Loucy (cell line): ENCODE measurements at regions not wholly inside any gene's neighbourhood (a gene's known extent, or its start where the extent isn't known, plus 50 kb on each side); places are given as distances from the start of the nearest gene placed in this dataset.

Experiments used
- H2AFZ ChIP-seq: fragments of 200-600 bp; sonication (generic); 2 replicates; pipeline ENCODE4 v1.6.0; 2016; ENCODE audit warnings: antibody characterized with exemption, mild to moderate bottlenecking, low read length, moderate library complexity
- H3F3A ChIP-seq: fragments of 200-600 bp; 2 replicates; pipeline ENCODE4 v1.6.0; 2016; ENCODE audit warnings: antibody characterized with exemption, low read depth, mild to moderate bottlenecking
- H3K27me3 ChIP-seq: fragments of 200-600 bp; sonication (generic); 2 replicates; pipeline ENCODE4 v1.6.1; 2014; ENCODE audit warnings: low read length, mild to moderate bottlenecking; ENCODE audit not compliant: insufficient read depth, poor library complexity, severe bottlenecking
- H3K36me3 ChIP-seq: fragments of 200-600 bp; sonication (generic); 2 replicates; pipeline ENCODE4 v1.6.1; 2016; ENCODE audit warnings: low read length; ENCODE audit not compliant: insufficient read depth
- H3K4me1 ChIP-seq: fragments of 200-600 bp; sonication (generic); 2 replicates; pipeline ENCODE4 v1.5.1; 2014; ENCODE audit warnings: low read length, mild to moderate bottlenecking; ENCODE audit not compliant: insufficient read depth, poor library complexity, severe bottlenecking
- H3K4me2 ChIP-seq: fragments of 200-600 bp; sonication (generic); 2 replicates; pipeline ENCODE4 v1.6.0; 2014; ENCODE audit warnings: antibody characterized with exemption, low read length, low read depth, mild to moderate bottlenecking; ENCODE audit not compliant: poor library complexity, severe bottlenecking
- H3K4me3 ChIP-seq: fragments of 200-600 bp; sonication (generic); 2 replicates; pipeline ENCODE4 v1.5.1; 2014; ENCODE audit warnings: low read length, mild to moderate bottlenecking, mixed read lengths; ENCODE audit not compliant: poor library complexity, severe bottlenecking
- H3K79me2 ChIP-seq: fragments of 200-600 bp; sonication (generic); 2 replicates; pipeline ENCODE4 v1.6.1; 2014; ENCODE audit warnings: low read length; ENCODE audit not compliant: insufficient read depth
- H3K9ac ChIP-seq: fragments of 200-600 bp; sonication (generic); 2 replicates; pipeline ENCODE4 v1.6.0; 2014; ENCODE audit warnings: mild to moderate bottlenecking, low read depth, low read length, moderate library complexity; ENCODE audit not compliant: poor library complexity, severe bottlenecking
- H3K9me2 ChIP-seq: fragments of 200-600 bp; sonication (generic); replicated peaks from 2 replicates; pipeline ENCODE4 v1.6.1; 2016; ENCODE audit warnings: low read depth, low read length, mixed read lengths
- H3K9me3 ChIP-seq: fragments of 200-600 bp; sonication (generic); 2 replicates; pipeline ENCODE4 v1.6.1; 2014; ENCODE audit warnings: mild to moderate bottlenecking, antibody characterized with exemption, low read length, low read depth; ENCODE audit not compliant: insufficient read depth
- H4K20me1 ChIP-seq: fragments of 200-600 bp; sonication (generic); 2 replicates; pipeline ENCODE4 v1.6.0; 2014; ENCODE audit warnings: antibody characterized with exemption, low read length, mild to moderate bottlenecking; ENCODE audit not compliant: insufficient read depth, poor library complexity, severe bottlenecking
- CTCF ChIP-seq: fragments of 200-600 bp; sonication (generic); conservative IDR thresholded peaks from 2 replicates; pipeline ENCODE4 v1.5.1; 2014; ENCODE audit warnings: mild to moderate bottlenecking, antibody characterized with exemption, low read length
- EZH2phosphoT487 ChIP-seq: fragments of 200-600 bp; IDR thresholded peaks from 2 replicates; pipeline ENCODE4 v1.6.1; 2018; ENCODE audit warnings: antibody characterized with exemption, mild to moderate bottlenecking, moderate library complexity, borderline replicate concordance

DNA sequence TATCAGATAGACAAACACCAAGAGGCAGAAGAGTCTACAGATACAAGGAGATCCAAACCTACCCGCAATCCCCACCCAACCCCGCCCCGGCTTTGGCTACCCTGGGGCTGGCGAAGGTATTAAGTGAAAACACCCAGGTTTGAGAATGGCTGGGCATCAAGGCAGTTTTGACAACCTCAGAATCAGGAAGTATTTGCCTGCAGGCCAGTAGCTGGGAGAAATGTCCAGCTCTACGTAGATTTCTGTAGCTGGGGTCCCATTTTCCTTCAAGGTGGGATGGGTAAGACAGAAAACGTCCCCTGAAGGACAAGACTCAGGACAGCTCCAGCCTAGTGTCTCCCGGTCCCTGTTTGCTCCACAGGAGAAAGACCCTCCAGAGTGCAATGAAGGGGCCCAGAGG is 101.8 kb upstream of the ERG start:
- no peaks in the 10 kb centered on the region for H3K9me3 ChIP-seq
- H3K9me2 ChIP-seq: no peaks in the 10 kb centered on the region
- no peak overlapping the region for H3K4me2 ChIP-seq
- no peaks in the 10 kb centered on the region for H4K20me1 ChIP-seq
- H3K4me3 ChIP-seq: no peak overlapping the region
- no peaks in the 10 kb centered on the region for H3F3A ChIP-seq
- H3K36me3 ChIP-seq: no peaks in the 10 kb centered on the region
- no peak for TF ChIP-seq EZH2phosphoT487
- TF ChIP-seq CTCF: no peak
- no peaks in the 10 kb centered on the region for H3K4me1 ChIP-seq
- no peak overlapping the region for H3K9ac ChIP-seq
- no peaks in the 10 kb centered on the region for H3K79me2 ChIP-seq
- no peak overlapping the region for H2AFZ ChIP-seq
- H3K27me3 ChIP-seq: no peaks in the 10 kb centered on the region

DNA sequence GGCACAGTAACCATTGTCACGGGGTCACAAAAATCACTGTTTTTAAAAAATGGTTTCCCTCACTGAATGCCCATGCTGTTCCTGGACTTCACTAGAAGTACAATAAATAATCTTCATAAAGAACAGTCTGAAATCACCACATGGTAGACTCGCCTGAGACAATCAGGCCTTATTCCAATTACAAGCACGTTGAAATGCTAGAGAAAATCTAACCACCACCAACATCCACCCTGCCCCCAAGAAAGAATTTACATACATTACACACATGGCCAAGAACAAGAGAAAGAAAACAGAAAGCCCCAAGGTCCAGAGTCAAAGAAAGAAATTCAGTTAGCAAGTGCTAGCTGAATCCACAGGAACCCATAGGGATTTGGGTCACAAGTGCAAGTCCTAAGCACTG is 107.0 kb upstream of the ERG start:
- H4K20me1 ChIP-seq: no peaks in the 10 kb centered on the region
- no peaks in the 10 kb centered on the region for H3K36me3 ChIP-seq
- no peaks in the 10 kb centered on the region for H3K79me2 ChIP-seq
- no peaks in the 10 kb centered on the region for H3K9me3 ChIP-seq
- no peak overlapping the region for H3K9ac ChIP-seq
- no peaks in the 10 kb centered on the region for H3K27me3 ChIP-seq
- TF ChIP-seq EZH2phosphoT487: no peak
- H3F3A ChIP-seq: no peaks in the 10 kb centered on the region
- H2AFZ ChIP-seq: no peak overlapping the region
- no peak overlapping the region for H3K4me3 ChIP-seq
- no peak overlapping the region for H3K4me2 ChIP-seq
- H3K4me1 ChIP-seq: no peaks in the 10 kb centered on the region
- H3K9me2 ChIP-seq: no peaks in the 10 kb centered on the region

GRCh38 chr21:38609580-38609979 is 111.3 kb upstream of the ERG start:
- no peaks in the 10 kb centered on the region for H3K4me1 ChIP-seq
- H3K9ac ChIP-seq: no peak overlapping the region
- no peaks in the 10 kb centered on the region for H3K79me2 ChIP-seq
- H3K9me2 ChIP-seq: no peaks in the 10 kb centered on the region
- H3K4me3 ChIP-seq: no peak overlapping the region
- no peak overlapping the region for H2AFZ ChIP-seq
- TF ChIP-seq CTCF (no peak), EZH2phosphoT487 (no peak)
- no peaks in the 10 kb centered on the region for H3K27me3 ChIP-seq
- no peaks in the 10 kb centered on the region for H3K9me3 ChIP-seq
- H3F3A ChIP-seq: no peaks in the 10 kb centered on the region
- H4K20me1 ChIP-seq: no peaks in the 10 kb centered on the region
- no peaks in the 10 kb centered on the region for H3K36me3 ChIP-seq
- H3K4me2 ChIP-seq: no peak overlapping the region

DNA sequence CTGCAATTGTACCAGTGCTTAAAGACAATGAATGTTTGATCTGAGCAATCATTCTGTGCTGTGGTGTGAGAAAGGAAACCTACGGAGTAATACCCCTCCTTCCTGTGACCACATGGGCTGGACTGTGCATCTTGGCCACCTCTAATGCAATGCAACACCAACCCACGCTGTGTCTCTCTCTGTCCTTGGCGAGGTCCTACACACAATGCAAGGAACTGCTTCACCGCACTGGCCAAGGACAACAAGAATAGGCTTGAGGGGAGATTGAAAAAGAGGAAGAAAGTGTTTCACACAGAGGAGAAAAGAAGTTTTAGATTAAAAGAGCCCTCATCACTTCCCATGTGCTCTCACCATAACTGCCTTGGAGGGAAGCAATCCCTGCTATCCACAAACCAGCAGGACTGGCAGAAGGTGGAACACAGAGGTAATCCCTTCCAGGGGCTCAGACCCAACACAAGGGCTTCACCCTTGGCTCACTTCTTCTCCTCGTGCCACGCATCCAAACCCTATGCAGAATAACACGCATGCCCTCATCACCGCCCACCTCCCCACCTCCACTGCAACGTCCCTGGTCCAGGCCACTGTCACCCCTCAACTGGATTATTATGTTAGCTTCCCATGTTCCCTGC is 112.5 kb upstream of the ERG start:
- Histone ChIP-seq H3K79me2 (no peaks in the 10 kb centered on the region), H3K9ac (no peak overlapping the region), H4K20me1 (no peaks in the 10 kb centered on the region), H3K4me2 (no peak overlapping the region), H3K27me3 (no peaks in the 10 kb centered on the region), H3F3A (no peaks in the 10 kb centered on the region), H2AFZ (no peak overlapping the region), H3K4me1 (no peaks in the 10 kb centered on the region), H3K9me2 (no peaks in the 10 kb centered on the region), H3K4me3 (no peak overlapping the region), H3K9me3 (no peaks in the 10 kb centered on the region), H3K36me3 (no peaks in the 10 kb centered on the region)
- TF ChIP-seq EZH2phosphoT487 (no peak), CTCF (no peak)
